Activated CD8-positive, alpha-beta memory T cell treated with anti-CD3 and anti-CD28 coated beads for 24 hours (primary cell): ENCODE measurements at regions not wholly inside any gene's neighbourhood (a gene's known extent, or its start where the extent isn't known, plus 50 kb on each side); places are given as distances from the start of the nearest gene placed in this dataset.
"Not testable (repeated sequence)": the region's sequence is repeated elsewhere in the genome, so short reads cannot be mapped to it uniquely, and the experiment has no call there.

ENCODE experiments used
- DNase-seq: peaks from one replicate; pipeline ENCODE4 v3.0.0-alpha.2; 2020

DNA sequence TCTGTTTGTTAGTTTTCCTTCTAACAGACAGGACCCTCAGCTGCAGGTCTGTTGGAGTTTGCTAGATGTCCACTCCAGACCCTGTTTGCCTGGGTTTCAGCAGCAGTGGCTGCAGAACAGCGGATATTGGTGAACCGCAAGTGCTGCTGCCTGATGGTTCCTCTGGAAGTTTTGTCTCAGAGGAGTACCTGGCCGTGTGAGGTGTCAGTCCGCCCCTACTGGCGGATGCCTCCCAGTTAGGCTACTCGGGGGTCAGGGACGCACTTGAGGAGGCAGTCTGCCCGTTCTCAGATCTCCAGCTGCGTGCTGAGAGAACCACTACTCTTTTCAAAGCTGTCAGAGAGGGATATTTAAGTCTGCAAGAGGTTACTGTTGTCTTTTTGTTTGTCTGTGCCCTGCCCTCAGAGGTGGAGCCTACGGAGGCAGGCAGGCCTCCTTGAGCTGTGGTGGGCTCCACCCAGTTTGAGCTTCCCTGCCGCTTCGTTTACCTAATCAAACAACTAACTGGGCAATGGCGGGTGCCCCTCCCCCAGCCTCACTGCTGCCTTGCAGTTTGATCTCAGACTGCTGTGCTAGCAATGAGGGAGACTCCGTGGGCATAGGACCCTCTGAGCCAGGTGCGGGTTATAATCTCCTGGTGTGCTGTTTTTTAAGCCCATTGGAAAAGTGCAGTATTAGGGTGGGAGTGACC, 634.3 kb upstream of the CHD1 start:
- DNase-seq, result not testable (repeated sequence)

DNA sequence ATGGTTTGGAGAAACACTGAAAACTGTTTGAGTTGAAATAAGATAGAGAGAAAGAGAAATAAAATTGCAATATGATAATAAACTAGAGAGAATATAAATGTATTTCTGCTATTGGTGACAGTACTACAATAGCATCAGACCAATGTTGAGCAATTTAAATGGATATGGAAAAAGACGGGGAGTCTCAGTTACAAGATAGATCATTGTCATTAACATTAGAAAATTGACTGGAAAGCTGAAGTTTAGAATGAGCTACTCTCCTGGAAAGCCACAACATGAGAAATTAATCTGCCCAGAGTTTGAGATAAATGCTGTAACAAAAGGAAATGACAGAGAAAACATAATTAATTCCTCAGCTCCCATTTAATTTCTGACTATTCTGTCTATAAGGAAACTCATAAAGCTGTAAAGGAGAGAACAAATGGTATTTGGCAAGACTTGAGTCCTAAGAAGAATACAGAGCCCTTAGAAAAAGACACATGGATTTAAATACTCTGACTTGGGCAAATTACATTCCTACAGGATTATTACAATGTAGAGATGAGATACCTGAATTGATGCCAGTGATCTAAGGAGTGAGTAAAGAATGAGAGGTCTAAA, 624.5 kb upstream of the CHD1 start:
- no peak for DNase-seq

DNA sequence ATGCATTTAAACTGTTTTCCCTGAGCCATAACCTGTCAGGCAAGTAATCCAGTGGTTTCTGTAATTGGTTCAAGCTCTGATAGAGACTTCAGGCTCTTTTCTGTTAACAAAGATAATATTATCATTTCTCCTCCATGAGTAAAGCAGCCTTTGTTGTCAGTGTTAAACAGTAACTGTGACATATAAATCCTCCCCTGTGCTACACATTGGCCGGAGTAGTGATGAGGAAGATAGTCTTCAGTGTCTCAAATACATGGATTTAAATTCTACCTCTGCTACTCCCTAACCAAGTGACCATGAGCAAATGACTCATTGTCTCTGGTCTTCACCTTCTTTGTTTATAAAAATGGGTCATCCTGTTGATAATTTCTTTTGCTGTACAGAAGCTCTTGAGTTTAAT, 615.5 kb upstream of the CHD1 start:
- DNase-seq, result no peak

DNA sequence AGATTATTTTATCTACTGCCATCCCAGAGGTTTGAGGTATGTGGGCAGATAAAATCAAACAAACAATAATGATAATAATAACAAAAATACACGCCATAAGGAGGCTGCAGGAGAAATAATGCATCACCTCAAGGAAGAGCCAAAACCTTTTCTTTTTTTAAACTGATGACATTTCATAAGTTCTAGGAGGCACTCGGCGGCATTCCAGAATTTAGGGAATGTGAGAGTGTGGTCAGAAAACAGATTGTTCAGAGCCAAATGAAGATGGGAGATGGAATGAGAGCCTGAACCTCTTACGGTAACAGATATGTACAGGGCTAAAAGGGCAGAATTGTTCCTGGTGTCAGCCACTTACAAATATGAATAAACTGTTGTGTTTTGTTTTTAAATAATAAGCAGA, 615.0 kb upstream of the CHD1 start:
- DNase-seq, result no peak

DNA sequence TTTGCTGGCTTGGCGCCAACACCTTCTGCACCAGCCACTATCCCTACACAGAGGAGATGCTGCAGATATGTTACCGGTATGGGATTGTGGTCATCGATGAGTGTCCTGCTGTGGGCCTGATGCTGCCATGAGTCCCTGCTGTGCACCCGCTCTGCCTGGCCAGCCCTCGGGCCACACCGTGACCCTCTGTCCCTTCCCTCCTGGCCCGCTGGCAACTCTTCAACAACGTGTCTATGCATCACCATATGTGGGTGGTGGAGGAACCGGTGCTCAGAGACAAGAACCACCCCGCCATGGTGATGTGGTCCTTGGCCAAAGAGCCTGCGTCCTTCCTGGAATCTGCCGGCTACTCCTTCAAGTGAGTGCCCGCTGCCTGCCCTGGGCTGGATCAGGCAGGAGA, 605.4 kb upstream of the CHD1 start:
- DNase-seq, result not testable (repeated sequence)

DNA sequence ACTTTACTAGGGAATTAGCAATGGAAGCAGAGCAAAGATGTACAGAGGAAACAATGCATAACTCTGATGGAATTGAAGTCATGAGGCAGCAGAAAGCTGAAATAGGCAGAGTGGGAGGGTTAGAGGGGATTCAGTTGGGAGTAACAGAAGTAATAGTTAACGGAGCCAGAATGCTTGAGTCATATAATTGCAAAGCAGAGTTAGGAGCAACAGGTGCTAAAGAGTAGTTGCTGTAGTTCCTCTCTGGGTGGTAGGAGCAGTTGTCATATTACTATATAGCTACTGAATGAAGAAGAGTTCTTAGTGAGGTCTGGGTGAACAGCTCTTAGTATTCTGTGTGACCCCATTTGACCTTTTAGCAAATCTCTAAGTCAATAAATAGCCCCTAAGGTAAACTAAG, 592.9 kb upstream of the CHD1 start:
- not testable (repeated sequence) for DNase-seq

DNA sequence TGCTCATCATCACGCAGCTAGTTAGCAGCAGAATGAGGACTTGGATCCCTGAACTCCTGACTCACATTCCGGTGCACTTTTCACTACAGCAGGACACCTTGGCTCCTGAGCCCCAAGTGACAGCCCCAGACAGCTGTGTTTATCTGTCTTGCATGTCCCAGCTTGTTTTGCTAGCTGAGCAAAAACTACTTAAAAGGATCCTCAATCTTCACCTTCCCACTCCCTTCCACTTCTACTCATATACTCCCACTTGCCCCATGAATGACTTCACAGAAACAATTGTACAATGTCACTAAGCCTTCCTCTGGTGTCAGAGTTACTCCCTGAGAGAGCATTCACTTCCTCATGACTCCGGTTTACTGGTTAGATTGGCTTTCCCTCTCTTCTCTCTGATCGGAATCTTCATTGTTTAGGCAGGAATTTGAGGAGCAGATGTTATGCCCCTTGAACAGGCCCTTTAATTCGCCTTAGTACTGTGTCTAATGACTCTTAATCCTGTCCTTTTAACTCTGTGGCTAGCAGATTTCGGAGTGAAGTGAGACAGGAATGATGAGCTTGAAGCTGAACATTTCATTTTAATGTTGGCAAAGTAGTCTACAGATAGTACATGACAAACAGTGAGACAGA, 587.2 kb upstream of the CHD1 start:
- DNase-seq, result not testable (repeated sequence)

DNA sequence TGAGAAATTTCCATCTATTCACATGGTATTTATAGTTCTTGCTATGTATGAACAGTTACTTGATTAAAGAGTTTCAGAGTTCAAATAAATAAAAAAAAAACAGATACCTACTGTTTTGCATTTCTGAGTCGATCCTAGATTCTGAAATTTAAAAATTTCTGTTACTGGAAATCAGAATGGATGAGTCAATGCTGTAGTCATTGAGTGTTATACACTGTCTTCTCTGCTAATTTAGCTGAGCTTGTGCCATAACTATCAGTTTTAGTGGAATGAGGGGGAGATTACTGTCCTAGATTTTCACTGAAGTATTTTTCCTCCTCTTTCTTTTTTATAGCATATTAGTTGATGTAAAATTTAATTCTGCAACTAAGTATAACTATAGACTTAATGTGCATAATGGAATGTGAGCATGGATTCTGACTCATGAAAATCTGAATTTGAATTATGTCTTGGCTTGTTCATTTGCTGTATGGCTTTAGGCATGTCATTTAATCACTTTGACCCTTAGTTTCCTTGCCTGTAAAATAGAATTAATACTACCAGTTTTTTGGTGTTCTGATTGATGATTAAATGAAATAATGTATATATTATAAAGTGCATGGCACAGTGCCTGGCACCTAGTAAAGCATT, 581.5 kb upstream of the CHD1 start:
- not testable (repeated sequence) for DNase-seq

DNA sequence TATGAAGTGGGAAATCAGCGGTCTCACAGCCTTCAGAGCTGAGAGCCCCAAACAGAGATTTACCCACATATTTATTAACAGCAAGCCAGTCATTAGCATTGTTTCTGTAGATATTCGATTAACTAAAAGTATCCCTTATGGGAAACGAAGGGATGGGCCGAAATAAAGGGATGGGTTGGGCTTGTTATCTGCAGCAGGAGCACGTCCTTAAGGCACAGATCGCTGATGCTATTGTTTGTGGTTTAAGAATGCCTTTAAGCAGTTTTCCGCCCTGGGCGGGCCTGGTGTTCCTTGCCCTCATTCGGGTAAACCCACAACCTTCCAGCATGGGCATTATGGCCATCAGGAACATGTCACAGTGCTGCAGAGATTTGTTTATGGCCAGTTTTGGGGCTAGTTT, 580.3 kb upstream of the CHD1 start:
- DNase-seq, result not testable (repeated sequence)

DNA sequence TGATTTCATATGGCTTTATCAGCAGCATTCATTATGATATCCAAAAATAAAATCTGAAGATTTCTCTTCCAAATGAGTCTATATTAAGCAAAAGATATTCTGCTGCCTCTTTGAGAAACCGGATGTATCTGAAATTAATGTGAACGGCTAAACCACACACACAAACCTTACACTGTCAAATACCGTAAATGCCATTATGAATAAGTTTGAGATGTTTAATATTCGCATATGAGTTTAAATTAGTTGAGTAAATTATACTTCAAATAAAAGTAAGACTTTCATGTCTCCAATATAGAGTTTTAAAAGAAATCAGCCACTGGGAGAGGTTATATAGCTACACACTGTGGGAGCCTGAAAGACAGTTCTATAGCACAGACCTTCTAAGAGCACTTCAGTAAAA, 566.6 kb upstream of the CHD1 start:
- not testable (repeated sequence) for DNase-seq

DNA sequence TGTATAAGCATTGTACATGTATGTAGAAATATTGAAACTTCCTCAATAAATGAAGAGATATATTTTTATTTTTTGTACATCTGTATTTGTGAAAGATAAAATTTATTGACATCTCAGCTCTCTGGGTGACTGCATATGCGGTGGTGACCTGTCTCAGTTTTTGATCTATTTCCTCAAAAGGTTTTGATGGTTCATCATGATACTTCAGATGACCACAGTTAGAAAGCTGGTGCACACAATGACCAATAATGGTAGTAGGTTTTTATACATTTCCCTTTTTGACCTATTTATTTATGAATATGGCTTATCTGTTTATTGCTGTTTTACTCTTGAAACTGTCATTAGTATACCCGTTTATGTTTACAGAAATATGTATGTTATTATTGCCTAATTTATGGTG, 549.6 kb upstream of the CHD1 start:
- DNase-seq, result not testable (repeated sequence)

DNA sequence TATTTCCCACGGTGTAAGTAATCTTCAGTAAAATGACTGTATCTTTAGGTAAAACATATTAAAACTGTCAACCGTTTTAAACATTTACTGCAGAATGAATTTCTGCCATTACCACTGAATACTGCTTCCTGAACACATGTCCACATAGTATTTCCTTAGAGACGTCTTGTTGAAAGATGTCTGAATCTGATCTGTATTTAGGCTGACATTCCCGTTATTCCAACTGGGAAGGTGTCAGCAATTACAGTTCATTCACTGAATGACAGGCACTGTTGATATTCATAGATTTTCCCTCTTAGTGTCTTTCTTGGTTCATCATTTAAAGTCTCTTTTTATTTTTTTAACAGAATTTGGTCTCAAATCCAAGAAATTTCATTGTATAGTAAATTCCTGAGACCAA, 544.5 kb upstream of the CHD1 start:
- DNase-seq, result not testable (repeated sequence)

DNA sequence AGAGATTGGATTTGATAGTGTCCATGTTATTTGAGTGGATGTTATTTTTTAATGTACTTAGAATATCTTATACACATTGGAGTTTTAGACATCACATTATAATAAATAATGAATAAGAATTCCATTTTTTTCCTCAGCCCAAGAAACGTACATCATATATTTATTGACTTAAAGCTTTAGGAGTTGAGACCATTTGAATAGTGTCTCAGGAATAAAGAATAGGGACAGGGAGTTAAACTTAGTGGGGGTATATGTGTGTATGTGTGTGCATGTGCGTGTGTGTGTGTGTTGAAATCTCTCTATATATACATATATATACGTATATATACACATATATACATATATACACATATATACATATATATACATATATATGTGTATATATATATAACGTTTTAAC, 542.9 kb upstream of the CHD1 start:
- DNase-seq, result not testable (repeated sequence)

DNA sequence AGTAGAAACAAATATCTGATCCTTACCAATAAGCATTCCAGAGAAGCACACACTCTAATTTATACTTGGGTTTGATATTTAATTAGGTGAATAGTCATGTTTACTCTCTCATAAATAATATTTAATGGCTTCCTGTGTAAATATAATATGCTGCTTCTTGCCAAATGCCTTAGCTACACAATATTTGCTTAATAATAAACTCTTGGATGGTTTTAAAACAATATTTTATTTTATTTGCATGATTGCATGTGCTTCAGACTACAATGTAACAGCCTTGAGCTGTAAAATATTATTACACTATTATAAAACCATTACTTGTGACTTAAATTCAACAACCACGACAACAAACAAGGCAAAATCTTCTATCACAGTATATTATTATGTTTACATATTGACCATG, 542.4 kb upstream of the CHD1 start:
- not testable (repeated sequence) for DNase-seq

DNA sequence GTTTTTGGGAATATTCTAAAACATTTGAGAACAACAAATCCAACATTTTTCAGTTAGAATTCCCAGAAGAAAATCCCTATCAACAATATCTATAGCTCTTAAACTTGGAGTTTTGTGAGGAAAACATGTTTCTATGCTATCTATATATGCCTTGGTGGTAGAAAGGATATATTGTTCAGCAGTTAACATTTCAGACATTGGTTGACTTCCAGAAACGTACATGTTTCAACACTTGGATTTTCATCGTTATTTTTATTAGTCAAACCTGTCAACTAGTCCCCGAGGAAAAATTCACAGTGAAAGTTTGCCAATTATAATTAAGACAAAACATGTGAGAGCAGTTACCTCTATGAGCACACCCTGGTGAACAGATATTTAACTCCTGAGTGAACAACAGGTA, 541.8 kb upstream of the CHD1 start:
- DNase-seq, result not testable (repeated sequence)

DNA sequence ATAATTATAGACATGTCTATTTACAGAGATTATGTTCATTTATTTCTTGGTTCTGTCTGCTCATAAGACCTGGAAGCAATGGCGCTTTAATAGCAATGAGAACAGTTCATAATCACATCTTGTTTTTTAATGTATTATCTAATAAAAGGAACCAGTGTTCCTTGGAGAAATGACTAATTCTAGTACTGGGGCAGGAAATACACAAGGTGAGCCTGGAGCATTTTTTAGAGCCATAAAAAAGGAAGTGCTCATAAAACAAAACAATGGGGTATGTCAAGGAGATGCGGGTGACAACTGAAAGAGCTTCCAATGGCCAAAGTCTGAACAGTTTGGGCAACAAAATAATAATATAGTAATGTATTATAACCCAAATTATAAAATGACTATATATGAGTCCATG, 531.9 kb upstream of the CHD1 start:
- DNase-seq, result no peak

DNA sequence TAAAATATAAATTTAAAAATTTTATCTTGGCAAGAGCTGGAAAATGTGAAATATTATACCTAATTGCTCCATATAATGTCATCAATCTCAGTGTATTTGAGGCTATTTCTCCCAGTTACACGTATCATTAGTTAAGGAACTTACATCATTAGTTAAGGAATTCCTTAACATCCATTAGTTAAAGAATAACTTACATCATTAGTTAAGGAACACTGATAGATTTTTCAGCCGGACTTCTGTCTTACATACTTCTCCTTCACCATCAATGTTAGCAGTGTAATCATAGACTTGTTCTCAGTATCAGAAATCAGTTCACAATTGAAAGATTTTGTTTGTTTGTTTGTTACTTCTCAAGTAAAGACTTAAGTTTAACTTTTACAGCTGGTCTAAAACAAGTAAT, 524.4 kb upstream of the CHD1 start:
- no peak for DNase-seq

DNA sequence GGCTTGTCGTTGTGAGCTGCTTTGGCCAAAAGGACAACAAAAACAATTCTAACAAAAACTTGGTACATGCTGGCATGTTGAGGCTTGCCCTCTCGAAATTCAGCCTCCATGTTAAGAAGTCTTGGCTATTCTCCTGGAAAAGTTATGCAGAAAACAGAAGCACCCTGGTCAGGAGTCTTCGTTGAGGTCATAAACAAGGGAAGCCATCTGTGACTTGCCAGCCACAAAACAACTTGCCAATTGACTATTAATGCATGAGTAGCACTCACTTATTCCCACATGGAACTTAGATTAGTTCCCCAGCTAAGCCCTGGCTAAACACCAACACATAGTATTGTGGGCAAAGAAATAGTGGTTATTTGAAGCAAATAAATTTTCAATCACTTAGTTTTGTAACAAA, 521.0 kb upstream of the CHD1 start:
- no peak for DNase-seq

DNA sequence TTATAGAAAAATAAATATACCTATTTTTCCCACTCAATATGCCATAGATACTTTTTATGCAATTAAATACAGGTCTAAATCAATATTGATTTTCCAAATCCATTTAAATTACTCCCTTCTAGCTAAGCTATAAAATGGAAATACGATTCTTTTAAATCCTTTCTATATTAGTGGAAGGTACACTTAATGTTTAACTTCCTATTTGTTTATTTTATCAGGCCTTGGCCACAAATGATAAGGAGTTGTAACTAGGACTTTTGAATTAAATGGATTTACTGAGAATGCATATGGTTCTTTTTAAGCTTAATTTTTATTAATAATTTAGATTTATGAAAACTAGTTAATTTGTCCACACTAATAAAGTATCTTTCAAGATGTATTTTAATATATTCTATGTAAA, 517.0 kb upstream of the CHD1 start:
- no peak for DNase-seq

DNA sequence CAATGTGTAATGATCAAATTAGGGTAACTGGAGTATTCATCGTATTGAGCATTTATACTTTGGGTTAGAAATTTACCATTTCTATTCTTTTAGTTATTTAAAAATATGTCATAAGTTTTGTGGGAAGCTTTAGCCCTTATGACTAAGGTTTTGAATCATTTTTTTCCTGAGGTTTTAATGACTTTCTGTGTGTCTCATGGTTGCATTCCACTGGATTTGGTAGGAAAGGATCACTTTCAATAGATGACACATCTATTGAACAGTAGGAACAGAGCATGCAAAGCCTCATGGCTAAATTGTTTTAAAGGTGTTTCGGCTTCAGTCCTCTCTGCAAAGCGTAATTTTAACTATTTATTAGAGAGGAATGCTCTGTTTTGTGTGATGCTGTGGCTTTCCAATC, 512.4 kb upstream of the CHD1 start:
- DNase-seq, result no peak

DNA sequence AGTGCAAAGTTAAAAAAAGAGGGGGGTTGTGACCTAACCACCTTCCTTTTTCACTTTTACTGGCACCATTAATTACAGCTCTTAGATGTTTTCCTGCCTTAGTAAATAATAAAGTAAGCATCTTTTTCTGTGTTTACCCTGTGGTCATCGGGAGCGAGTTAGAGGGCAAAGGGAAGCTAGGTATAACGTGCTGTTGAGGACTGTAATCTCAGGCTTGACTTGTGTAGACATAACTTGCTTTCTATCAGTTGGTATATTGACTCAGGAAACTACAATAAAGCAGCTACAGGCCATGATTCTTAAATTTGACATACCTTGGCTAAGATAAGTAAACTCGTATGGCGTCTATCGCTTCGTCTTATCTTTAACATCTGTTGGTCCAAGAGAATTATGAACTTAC, 509.8 kb upstream of the CHD1 start:
- no peak for DNase-seq

DNA sequence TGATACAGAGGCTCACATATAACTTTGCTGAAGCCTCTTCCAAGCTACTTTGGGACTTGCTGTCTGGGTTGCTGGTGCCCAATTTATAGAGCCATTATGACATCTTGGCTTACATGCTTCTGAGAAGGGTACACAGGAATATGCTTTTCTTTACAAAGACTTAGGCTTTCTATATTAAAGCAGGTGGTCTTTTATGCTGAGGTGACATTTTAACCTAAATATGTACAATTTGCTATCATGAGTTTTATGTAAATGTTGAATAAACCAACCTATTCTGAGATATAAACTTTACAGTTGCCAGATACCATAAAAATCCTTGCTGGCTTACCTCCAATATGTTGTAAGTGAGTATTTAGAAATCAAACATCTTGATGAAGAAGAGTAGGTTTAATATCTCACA, 509.2 kb upstream of the CHD1 start:
- no peak for DNase-seq

DNA sequence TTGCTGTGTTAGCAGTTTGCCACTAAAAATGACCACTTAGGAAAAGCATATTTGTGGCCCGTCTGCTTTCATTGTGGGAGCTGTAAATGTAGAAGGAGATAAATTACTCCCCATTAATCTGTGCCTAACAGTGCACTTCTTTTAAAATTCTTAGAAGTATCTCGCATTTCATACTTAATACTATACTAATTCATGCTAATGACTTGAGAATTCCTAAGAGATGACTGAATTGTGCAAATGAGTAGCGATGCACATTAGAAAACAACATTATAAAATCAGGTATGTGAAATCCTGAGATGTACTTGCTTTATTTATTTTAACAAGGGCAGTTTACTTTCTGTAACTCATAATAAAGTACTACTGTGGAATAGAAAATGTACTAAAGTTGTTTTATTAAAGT, 494.6 kb upstream of the CHD1 start:
- not testable (repeated sequence) for DNase-seq

DNA sequence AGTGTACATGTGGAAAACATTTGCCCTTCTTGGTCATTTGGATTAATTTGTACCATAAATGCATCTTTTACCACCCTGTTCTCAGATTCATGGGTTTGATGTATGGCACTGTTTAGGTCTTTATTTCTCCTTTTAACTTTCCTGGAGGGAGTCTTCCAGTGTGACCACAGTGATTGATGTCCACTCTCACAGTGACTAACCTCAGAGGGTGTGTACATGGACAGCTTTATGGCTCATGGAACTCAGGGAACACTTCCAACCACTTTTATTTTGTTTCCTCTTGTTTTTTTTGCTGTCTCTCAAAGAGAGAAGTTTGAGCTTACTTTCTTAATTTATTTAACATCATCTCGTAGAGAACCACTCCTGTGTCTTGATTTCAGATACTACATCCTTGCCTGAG, 489.8 kb upstream of the CHD1 start:
- not testable (repeated sequence) for DNase-seq
